Uterus (tissue), 2 donors: ENCODE measurements at regions not wholly inside any gene's neighbourhood (a gene's known extent, or its start where the extent isn't known, plus 50 kb on each side); places are given as distances from the start of the nearest gene placed in this dataset.

Experiments used
- CTCF ChIP-seq, 4 experiments: fragments of 200-600 bp in 2 of 4; fragments of 450-650 bp in 2 of 4; sonication (generic) in 2 of 4; IDR thresholded peaks; one replicate each; pipeline ENCODE4 v1.5.1; 2016 to 2019; ENCODE audit warnings: antibody characterized with exemption in 4 of 4, mild to moderate bottlenecking in 2 of 4, moderate library complexity in 1 of 4
- POLR2A ChIP-seq, 2 donors: fragments of 450-650 bp; IDR thresholded peaks; one replicate each; pipeline ENCODE4 v1.6.1; 2016; ENCODE audit warnings: antibody characterized with exemption in 2 of 2, mild to moderate bottlenecking in 1 of 2, moderate library complexity in 1 of 2

GRCh38 chr1:216997069-216997468 lies 273.8 kb upstream of the ESRRG start:
- TF ChIP-seq CTCF (IDR thresholded peaks at IDR 0.05) (no peak), POLR2A (IDR thresholded peaks at IDR 0.05) (no peak)
